ENCODE measurements at regions not wholly inside any gene's neighbourhood (a gene's known extent, or its start where the extent isn't known, plus 50 kb on each side); places are given as distances from the start of the nearest gene placed in this dataset.

DNA sequence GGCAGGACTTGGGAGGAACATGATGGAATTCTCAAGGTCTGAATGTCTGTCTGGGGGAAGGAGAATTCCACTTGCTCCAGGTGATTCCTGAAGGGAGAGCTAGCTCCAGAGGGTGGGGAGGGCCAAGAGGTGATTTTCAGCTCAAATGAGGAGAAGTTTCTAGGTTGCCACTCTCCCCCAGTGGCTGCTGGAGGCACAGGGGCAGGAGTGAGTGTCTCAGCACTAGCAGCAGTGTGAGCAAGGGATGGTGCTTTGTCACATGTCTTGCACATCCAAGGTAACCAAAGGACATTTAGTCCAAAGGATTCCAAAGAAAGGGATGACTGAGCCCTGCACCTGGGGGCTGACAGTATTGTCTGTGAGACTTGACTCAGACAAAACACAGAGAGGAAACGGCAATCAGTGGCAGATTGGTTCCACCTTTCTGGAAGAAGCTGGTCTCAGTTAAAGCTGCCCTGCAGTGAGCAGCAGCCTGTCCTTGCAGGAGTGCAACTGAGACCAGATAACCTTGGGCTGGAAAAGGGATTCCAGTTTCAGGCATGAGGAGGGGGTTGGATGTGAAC, 51.2 kb upstream of the PCBD1 start:
- no peak for DNase-seq (ENCODE audit: low read depth)

DNA sequence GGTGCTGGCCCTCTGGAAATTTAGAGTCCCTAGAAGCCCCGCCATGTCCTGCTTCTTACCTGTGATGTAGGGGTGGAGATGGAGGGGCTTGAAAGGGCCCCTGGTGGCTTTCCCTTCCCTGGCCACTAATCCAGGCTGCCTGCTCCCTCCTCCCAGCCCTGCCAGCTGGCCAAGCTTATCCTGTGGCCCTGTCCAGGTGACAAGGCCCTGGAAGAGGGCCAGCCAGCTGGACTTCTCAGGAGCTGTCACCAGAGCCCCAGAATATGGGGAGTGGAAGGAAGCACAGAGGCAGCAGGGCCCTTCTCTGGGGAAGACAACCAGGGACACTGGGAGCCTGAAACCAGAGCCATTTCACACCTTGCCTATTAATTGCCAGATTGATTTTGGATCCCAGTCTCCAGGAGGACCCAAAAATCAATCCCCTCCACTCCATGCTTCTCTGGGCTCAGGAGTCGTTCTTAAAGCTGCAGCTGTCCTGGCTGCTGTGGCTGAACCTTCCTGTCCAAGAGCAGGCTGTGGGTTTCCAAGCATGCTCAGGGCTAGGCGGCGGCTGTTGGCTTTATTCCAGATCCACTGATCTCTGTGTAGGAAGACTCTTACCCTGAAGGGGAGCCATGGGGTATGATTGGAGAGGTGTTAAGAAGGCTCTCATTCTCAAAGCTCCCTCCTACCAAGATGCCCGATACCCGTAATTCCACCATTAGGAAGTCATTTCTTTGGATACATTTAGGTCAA, 52.6 kb upstream of the PCBD1 start:
- no peak for DNase-seq (ENCODE audit: low read depth)

DNA sequence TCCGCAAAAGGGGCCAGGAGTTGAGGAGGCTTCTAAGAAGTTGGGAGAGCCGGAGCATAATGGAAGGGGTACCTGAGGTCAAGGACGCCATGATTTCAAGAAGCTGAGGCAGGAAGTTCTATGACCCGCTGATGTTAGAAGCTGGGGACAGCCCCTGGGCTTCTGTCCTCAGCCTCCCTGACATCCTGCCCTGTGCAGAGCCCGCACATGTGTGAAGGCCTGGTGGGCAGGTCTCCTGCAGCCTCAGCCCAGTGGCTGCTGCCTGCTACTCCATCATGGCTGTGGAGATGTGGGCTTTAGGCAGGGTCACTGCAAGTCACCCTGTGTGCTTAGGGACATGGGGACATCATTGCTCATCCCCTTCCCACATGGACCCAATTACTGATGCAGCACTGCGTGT, 53.8 kb upstream of the PCBD1 start:
- DNase-seq (ENCODE audit: low read depth): no peak

DNA sequence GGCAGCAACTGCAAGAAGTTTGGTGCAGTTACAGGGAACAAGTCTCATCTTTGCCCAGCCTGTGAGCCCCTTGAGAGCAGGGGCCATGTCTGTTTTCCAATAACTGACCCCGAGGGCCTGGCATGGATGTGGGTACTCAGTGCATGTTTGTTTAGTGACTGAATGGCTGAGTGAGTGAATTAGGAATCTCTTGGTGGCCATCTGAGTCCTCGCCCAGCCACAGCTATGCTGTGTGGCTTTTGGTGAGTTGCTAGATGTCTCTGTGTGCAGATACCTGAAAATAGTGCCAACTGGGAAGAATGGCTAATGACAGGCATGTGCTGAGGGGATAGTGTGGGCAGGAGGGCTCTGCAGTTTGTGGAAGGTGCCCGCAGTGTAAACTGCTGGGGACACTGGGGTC, 54.4 kb upstream of the PCBD1 start:
- no peak for DNase-seq (ENCODE audit: low read depth)

DNA sequence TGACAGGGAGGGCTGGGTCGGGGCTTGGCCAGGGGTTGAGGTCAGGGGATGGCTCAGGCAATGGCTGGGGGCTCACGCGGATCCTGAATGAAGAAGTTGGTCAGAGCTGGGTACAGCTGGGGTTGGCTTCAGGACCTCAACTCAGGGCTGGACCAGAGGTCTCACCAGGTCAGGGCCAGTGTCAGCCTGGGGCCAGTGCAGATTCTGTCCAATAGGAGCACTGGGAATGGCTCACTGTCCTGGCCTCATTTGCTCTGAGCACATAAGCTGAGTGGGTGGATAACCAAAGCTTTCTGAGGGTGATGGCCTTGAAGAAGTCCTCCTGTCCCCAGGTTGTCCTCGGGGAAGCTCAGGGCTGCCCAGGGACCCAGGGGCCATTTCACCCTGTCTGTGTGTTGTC, 54.9 kb upstream of the PCBD1 start:
- no peak for DNase-seq (ENCODE audit: low read depth)

DNA sequence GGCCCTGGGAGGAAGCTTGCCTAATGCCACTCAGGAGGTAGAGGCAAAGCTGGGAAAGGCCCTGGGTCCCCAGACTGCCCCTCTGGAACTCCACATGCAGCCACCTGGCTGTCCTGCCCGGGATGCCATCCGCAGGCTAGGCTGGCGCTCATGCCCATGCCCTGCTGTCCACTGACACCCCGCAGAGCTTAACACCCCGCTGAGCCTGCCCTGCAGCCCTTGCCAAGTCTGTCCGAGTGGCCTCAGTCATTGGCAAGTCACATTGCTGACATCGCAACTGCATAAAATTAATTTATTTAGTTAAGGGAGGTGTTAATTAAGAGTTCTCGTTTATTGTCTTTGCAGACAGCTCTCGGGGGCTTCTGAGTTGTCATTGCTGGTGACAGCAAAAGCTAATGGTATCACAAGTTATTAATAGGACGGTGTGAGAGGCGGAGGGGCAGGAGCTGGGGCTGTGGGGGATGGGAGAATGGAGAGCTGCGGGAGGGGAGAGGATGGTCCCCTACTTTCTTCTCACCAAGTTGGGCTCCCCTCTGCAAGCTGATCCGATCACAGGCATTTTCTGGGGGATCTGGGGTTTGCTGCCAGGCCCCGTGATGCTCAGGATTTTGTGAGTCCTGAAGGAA, 55.6 kb upstream of the PCBD1 start:
- no peak for DNase-seq (ENCODE audit: low read depth)

DNA sequence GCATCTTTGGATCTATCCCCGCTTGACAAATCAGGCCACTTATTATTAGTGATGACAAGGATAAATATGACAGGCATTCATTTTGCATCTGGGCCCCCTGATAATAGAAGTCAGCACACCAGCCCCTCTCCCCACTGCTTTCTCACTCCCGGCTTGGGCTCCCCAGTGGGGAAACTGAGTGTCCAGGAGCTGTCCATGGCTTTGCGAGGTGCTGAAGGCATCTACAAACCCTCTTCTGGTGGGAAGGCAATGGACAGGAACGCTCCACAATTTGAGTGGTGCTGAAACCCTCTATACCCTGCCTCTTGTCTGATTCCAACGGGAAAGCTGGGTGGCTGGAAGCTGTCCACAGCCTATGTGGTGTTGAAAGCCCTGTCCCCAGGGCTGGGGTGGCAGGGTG, 61.7 kb upstream of the PCBD1 start:
- DNase-seq (ENCODE audit: low read depth): no peak

DNA sequence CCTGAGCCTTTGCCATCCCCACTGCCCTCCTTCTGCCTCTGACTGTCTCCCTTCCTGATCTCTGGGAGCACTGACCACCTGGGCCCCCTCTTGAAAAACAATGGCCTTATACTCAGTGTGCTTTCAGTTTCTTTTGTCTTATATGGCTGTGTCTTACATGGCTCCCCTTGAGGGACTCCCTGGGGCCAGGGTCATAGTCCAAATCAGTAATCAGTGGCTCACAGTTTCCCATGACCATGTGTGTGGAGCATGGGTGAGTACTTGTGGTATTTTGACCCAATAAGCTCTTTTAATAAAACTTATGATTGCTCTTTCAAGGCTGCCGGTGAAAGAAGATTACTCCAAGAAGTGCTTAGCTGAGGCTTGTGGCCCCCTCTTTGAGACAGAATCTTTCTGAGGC, 62.4 kb upstream of the PCBD1 start:
- DNase-seq (ENCODE audit: low read depth): no peak

DNA sequence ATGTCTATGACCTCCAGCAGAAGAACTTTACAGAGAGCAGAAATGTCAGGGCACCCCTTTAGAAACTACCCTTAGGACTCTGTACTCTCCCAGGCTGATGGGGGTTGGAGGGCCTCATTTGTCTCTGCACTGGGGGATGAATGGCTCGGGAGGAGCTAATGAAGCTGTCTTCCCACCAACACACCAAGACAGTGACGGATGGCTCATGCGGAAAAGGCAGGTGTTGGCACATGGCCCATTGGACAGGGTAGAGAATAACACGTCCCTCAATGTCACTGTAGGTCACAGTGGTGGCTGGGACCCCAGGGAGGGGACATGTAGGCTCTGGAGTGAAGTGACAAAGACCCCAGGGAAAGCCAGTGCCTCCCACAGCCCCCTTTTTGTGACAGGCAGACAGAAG, 64.0 kb upstream of the PCBD1 start:
- DNase-seq (ENCODE audit: low read depth): no peak

DNA sequence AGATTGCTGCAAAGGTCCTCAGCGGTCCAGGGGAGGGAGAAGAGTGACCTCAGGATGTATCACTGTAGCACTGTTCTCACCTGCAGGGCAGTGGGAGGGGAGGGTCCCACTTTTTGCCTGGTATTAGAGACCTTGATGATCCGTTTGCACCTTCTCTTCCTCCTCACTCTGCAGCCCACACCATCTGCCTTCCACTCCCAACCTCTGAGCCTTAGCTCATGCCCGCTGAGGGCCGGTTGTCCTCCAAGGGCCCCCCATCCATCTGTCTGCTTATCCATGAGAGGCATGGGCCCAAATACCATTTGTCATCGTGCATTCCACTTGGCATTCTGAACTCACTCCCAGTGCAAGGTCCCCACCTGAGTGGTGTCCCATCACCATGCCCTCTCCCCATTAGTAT, 64.6 kb upstream of the PCBD1 start:
- DNase-seq (ENCODE audit: low read depth): no peak

DNA sequence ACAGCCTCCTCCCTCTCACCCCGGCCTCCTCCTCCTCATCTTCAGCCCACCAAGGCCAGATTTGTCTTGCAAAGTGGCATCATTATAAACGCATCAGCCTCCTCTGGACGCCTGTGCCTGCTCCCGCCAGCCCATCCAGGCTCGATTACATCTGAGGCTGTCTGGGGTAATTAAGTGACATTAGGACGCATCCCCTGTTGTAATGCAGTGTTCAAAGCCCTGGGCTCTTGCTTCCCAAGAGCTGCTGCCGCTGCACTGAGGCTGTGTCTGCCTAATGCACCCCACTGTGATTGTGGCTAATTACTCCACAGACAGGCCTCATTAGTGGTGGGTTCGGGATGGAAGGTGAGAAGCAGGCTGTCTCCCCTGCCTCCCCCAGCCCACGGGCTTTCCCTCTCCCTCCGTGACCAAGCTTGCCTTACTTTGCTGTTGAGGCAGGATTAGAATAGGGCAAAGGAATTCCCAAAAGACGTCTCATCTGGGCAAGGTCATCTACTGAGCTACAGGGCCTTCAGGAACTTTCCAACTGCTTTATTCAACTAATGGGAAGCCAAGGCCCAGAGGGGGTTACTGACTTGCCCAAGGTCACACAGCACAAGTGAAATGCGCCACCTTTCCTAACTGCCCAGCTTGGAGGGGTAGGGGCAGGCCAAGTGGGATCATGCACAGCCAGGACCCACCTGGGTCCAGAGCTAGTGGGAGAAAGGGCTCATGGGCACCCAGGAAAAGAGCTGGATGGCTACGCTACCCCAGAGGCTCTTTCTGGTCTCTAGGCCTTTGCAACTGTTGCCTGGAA, 66.2 kb upstream of the PCBD1 start:
- no peak for DNase-seq (ENCODE audit: low read depth)

DNA sequence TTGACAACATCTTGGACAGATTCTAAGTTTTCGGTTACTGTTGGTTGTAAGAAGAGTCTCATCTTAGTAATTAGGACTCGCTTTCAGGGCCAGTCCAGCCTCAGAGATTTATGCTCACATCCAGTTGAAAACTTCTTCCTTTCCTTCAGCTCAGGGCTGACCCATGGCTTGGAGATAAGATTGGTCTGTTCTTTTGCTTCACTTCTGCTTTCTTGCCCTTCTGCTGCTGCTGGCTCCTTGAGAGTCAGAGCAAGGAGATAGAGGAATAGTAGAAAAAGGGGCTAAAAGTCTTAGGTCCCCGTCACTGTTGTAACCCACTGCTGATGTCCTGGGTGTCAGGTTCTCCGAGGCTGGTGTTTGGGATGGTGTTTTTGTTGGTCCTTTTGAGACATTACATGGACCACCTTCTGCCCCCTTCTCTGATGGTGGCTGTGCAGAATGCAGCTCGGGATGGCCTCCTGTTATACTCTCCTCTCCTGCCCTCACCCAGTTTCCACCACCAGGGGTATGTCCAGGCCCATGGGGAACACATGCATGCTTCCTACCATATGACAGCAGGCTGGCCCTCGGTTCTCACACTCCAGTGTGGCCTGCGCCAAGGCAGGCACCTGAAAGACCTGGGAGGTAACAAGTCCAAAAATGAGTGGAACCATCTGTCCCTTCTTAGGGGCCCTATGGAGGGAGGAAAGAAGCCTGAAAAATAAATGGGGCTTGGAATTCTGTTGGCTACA, 67.8 kb upstream of the PCBD1 start:
- DNase-seq (ENCODE audit: low read depth): peak; percentile 14

DNA sequence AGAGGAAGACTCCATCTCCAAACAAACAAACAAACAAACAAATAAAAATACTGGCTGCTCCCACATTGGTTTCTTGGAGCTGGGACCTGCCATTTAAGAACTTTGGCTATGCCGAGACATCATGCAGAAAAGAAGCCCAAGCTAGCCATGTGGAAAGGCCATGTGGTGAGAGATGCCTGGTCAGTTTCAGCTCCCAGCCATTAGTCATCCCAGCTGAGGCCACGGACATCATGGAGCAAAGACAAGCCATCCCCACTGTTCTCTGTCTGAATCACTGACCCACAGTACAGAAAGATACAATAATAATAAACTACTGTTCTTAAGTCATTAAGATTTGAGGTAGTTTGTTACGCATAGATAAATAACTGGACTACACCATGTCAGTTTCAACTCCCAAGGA, 70.0 kb upstream of the PCBD1 start:
- DNase-seq (ENCODE audit: low read depth): peak; percentile 17

DNA sequence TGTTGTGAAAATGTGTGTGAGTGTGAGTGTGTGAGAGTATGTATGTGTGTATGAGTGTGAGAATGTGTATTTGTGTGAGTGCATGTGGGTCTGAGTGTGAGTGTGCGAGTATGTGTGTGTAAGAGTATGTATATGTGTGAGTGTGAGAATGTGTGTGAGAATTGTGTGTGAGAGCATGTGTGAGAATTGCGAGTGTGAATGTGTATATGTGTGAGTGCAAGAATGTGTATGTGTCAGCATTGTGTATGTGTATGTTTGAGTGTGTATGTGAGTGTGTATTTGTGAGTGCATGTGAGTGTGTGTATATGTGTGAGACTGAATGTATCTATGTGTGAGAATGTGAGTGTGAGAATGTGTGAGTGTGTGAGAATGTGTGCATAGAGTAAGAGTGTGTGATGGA, 72.0 kb upstream of the PCBD1 start:
- no peak for DNase-seq (ENCODE audit: low read depth)

DNA sequence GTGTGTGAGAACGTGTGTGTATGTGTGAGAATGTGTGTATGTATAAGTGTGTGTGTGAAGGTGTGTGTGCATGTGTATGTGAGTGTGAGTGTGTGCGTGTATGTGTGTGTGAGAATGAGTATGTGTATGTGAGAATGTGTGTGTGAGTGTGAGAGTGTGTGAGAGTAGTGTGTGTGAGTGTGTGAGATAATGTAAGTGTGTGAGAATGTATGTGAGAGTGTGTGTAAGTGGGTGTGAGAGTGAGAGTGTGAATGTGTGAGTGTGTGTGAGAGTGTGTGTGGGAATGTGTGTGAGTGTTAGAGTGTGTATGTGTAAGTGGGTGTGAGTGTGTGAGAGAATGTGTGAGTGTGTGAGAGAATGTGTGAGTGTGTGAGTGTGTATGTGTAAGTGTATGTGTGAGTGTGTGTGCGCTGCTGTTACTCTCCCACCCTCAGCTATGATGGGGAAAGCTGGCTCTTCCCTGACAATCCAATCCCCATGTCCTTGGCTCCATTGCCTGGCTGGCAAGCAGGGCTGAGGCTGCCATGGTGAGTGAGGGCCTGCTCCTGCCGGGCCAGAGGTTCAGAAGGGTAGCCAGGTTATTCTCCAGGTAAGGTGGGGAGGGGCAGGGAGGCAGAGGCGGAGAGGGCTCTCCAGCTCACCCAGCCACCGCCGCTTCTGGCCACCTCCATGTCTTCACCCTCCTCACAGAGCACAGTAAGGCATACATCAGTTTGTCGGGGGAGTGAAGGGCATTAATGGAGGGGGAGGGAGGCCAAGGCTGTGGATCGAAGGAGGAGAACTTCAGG, 72.6 kb upstream of the PCBD1 start:
- DNase-seq (ENCODE audit: low read depth): no peak

DNA sequence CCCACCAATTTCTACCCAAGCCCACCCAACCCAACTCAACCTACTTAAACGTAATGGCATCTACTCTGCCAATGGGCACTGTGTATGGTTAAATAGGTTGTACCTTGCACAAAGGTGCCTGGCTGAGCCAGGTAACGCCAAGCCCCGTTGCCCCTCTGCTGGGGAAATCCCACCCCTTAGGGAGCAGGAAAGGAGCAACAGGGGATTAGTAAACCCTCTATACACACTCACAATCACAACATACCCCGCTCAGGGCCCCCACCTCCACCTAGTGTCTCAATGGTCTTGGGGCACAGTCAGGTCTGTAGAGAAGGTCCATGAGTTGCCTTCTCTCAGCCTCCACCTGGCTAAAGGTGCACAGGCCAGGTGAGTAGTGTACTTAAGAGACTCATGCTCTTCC, 74.3 kb upstream of the PCBD1 start:
- DNase-seq (ENCODE audit: low read depth): no peak

DNA sequence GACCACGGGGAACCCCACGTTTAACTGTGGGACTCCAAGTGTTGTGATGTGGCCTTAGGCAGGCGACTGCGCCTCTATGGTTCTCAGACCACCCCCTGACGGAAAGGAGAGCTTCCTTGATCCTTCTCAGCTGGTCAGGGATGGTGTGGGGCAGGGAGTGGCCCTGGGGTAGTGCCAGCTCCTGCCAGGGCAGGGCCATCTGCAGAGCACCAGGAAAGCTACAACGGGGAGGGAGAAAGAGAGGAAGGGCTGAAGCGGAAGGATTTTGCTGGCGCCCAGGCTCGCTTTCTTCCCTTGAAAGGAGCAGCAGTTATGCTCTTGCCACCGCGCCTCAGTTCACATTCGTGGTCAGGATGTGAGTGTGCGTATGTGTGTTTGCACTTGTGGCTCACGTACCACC, 74.9 kb upstream of the PCBD1 start:
- no peak for DNase-seq (ENCODE audit: low read depth)

DNA sequence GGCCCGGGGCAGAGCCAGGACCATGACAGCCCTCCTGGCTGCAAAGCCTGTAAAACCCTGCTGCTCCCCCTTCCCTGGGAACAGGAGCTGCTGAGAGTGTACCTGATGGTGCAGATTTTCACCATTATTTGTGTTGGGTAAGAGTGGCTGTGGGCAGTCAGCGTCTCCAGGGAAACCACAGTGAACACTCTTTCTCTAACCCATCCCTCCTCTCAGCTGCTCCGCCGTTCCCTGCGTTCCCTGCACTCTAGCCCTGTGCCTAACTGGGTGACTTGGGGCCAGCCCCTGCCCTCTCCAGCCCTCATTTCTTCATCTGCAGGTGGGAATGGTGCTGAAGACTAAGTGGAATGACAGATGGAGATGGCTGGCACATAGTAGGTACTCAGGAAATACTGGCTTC, 75.9 kb upstream of the PCBD1 start:
- no peak for DNase-seq (ENCODE audit: low read depth)

DNA sequence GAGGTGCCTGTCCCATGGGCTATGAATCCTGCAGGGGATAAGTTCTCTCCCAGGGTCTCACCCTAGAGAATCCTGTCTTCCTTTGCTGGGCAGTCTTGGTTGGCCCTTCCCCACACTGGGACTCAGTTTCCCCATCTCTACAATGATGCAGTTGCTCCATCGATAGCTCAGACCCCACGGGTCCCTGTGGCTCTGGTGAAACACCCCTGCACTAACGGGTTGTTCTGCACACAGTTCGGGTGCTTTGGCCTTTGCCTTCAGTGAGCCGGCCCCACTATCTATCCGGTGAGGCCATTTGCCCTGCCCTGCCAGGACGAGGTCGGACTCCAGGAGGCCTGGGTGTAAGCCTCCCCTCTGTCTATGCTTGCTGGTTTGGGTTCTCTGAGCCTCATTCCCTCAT, 76.5 kb upstream of the PCBD1 start:
- DNase-seq (ENCODE audit: low read depth): no peak

DNA sequence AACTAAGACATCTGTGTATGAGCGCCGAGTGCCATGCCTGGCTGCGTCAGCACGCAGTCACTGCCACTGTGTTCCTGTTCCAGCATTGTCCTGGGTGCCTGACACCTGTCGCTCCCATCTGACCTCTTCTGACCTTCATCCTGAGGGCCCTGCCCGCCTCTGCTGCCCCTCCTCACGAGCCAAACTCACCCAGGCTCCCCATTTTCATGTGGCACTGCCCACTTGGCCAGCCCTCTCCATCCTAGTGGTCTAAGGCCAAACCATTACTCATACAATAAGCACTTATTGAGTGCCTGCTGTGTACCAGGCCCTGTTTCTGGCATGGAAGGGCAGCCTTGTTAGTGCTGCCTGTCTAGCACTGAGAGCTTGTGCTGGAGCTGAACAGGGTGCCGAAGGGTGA, 77.2 kb upstream of the PCBD1 start:
- no peak for DNase-seq (ENCODE audit: low read depth)
